ENCODE measurements at regions not wholly inside any gene's neighbourhood (a gene's known extent, or its start where the extent isn't known, plus 50 kb on each side); places are given as distances from the start of the nearest gene placed in this dataset.
"Not testable (repeated sequence)": the region's sequence is repeated elsewhere in the genome, so short reads cannot be mapped to it uniquely, and the experiment has no call there.

DNA sequence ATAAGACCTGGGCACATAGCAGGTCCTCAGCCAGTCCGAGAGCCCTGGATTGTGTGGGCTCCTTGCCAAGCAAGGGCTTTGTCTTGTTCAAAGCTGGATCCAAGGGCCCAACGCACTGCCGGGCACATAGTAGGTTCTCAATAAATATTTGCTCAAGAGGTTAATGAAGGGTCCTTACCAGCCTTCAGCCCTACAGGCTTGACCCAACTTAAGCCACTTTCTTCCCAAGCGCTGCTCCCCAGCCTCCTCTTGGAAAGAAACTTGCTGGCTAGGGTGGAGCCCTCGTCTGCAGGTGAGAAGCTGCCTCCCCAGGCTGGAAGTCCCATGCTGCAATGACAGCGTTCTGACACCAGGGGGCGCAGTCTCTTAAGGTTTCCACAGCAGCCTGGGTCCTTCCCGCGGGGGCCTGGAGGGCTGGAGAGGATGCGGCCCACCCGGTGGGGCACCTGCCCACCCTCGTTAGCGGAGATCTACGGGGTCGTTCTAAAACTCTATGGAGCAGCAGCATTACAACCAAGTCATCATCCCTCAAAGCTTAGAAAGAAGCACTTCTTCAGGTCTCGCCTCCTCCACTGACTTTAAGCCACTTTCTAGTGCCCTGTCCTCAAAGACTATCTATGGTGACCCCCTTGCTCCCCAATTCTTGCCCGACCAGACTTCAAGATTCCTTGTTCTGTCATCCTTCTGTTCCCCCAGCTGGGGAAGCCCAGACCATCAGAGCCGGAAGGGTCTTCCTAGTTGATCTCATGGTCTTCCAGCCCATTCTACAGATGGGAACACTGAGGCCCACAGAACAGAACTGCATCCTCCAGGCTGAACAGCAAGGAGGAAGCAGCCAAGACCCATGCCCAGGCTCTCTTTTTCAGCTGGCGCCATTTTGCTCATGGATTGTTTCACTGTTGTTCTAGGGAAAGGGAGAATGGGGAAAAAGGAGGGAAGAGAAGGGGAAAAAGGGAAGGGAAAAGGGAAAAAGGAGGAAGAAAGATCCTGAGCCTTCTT is 115.4 kb downstream of the LHX2 start:
- peak; percentile 81 for DNase-seq

DNA sequence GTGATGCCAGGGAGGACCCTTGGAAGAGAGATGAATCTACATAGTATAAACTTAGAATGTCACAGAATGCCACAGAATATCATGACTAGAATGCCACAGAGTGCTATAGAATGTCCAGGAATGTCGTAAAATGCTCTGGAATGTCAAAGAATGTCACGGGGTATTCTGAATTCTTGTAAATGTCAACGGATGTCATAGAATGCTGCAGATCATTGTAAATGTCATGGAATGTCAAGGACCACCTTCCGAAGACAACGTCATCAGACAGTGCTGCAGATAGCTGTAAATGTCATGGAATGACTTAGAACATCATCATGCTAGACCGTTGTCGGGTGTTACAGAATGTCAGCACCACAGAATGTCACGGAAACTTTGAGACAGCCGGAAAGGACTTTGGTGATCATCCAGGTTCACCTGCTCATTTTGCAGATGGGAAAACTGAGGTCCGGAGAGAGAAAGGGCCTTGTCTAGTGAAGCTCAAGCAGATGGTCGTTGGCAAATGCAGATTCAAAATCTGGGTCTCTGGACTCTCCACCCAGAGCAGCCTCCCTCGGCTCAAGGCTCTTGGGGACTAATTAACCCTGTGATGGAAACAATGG is 117.1 kb downstream of the LHX2 start:
- no peak for DNase-seq

DNA sequence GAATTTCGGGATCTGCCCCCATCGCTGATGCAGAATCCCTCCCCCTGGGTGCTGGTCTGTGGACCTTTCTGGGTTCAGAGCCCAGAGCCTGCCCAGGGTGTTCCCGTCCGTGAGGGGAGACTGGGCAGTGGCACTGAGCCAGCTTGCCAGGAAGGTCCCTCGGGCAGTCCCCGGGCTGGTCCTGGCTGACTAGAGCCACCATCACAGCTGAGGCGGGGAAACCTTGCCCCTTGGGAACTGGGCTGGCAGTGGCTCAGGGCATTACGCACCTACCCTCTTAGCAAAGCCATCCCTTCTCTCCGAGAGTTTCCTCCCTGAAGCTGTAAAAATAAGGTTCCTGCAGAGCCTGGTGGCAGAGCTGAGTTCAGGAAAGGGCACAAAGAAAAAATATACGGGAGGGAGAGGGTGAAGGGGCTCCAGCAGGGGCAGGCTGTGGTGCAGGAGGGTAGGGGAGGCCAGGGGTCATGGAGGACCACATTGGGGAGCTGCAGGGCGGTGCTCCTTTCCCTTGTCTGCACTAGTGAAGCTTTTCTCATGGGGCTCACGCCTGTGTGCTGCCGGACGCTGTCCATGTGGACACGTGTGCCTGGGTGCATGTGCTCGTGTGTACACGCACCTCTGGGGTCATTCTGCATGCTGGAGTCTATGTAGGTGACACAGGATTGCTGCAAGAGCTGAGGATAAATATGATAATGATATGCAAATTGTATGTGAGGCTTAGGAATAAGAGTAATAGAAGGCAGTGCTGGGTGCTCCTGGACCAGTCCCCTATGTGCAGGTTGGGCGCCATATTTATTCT is 118.9 kb downstream of the LHX2 start:
- no peak for DNase-seq

DNA sequence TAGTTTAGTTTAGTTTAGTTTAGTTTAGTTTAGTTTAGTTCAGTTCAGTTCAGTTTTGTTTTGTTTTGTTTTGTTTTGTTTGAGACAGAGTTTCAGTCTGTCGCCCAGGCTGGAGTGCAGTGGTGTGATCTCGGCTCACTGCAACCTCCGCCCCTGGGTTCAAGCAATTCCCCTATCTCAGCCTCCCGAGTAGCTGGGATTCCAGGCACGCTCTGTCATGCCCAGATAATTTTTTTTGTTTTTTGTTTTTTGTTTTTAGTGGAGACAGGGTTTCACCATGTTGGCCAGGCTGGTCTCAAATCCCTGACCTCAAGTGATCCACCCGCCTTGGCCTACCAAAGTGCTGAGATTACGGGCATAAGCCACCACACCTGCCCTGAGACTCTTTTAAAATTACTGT is 120.0 kb downstream of the LHX2 start:
- DNase-seq: not testable (repeated sequence)

DNA sequence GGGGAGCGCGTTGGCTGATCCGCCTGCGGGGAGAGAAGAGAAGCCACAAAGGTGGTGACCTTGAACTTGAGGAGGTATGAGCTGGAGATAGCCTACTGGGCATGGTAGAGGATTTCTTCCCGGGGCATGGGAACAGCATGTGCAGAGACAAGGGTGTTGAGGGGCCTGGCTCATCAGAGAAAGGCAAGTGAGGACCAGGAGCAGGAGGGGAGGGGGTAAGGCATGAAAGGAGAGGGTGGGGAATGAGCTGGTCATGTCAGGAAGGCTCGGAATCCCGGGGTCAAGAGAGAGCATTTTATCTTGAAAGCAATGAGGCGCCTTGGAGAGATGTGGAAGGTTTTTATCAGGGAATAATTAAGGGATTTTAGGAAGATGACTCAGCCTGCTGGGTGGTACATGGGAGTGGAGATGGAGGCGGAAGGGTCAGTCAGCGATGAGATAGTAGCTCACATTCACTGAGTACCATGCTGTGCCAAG is 121.1 kb downstream of the LHX2 start:
- DNase-seq: no peak

DNA sequence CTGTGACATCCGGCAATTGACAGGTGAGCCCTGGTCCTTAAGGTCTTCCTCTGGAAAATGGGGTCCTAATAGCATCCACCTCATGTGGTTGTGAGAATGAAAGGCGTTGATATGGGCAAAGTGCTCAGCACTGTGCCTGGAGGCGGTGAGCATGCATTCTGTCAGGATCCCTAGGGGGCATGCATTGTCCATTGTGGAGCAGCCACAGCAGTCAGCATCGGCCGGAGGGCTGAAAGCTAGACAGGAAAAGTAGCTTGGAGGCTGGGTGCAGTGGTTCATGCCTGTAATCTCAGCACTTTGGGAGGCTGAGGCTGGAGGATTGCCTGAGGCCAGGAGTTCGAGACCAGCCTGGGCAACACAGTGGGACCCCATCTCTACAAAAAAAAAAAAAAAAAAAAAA is 122.2 kb downstream of the LHX2 start:
- no peak for DNase-seq

DNA sequence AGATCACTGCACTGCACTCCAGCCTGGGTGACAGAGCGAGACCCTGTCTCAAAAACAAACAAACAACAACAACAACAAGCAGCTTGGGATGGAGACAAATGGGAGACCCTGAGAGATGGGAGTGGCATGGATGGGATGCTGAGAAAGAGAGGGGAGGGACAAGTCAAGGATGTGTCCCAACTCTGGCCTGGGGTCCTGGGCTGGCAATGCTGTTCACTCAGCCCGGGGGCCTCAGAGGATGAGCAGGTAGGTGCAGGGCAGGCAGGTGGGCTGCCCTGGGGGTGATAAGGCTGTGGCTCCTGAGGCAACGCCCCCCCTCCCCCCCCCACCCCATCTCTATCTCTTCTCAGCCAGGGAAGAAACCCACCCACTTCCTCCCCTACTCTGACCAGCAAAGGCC is 123.0 kb downstream of the LHX2 start:
- DNase-seq: no peak

DNA sequence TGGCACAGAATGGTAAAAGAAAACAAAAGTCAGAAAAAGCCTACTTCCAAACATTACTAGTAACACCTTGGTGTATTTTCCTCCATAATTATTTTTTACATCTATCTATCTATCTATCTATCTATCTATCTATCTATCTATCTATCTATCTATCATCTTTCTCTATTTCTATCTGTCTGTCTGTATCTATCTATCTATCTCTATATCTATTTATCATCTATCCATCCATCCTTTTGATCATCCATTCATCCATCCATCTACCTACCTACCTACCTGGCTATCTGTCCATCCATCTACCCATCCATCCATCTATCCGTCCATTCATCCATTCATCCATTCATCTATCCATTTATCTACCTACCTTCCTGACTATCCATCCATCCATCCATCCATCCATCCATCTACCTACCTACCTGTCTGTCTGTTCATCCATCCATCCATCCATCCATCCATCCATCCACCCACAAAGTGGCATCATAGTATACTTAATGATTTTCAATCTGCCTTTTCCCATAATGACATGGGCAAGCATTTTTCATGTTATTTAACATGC is 121.9 kb upstream of the NEK6 start:
- no peak for DNase-seq

DNA sequence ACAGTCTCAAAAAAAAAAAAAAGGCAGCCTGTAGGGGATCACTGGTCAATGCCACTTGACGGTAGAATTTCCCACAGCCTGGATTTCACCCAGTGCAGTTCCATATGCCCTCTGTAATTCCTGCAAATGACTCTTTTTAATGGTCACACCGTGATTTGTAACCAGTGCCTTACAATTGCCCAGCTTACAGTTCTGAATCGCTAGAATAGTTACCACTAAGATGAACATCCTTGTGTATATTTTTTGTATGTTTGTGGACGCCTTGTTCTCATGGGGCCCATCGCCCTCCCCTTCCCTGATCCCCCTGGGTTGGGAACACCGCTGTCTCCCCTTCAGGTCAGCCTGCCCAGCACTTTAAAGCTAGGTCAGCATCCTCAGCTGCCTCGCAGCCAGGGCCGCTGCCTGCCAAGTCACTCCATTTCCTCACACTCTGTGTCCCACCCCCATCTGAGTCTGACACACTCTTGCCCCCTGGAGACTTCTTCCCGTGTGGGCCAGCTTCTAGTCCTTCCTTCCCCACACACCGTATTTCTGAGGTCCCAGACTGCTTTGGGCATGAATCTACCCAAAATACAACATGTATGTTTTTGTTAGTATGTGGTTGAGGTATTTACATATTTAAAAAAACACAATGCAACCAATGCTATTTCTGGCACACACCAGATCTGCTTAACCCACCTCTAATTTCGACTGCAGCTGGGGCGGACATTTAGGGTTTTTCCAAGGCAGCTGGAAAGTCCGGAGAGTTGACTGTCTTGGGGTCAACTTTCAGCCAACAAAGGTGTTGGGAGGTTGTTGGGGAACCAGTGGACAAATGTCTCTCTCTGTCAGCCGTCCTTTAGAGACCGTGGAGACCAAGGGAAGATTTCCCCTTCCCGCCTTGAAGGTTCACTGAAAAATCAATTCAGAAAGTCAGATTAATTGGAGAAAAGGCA is 120.5 kb upstream of the NEK6 start:
- DNase-seq: no peak

DNA sequence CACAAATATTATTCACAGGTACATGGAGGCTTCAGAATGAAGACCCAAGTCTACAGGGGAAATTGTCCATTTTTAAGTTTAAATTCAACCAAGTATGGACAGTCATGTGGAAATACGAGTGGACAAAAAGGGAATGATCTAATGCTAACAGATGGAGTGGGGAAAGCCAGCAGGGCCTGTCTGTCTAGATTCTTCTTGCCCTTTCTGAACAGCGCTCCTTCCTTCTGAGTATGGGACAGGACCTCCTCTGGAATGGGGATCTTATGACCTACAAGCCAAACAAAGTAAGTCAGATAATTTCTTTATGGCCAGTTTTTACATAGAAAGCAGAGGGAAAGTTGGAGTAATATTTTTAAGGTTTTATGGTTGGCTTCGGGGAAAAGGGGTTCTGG is 119.8 kb upstream of the NEK6 start:
- DNase-seq: no peak

DNA sequence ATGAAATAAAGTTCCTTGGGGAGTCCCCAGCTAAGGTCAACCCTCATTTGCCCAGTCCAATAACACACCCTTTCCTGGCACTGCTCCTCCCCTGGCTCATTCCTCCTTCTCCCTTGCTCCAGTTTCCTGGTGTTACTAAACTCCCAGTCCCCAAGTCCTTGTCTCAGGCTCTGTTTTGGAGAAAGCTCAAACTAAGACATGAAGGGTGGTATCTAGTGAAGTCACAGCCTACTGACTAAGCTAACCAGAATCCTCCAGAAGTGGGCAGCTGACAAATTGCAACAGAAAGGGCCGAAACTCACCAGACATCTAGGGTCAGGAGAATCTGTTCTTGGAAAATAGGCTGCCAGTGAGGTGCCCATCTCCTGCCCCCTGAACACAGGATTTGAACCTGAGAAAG is 118.7 kb upstream of the NEK6 start:
- no peak for DNase-seq

DNA sequence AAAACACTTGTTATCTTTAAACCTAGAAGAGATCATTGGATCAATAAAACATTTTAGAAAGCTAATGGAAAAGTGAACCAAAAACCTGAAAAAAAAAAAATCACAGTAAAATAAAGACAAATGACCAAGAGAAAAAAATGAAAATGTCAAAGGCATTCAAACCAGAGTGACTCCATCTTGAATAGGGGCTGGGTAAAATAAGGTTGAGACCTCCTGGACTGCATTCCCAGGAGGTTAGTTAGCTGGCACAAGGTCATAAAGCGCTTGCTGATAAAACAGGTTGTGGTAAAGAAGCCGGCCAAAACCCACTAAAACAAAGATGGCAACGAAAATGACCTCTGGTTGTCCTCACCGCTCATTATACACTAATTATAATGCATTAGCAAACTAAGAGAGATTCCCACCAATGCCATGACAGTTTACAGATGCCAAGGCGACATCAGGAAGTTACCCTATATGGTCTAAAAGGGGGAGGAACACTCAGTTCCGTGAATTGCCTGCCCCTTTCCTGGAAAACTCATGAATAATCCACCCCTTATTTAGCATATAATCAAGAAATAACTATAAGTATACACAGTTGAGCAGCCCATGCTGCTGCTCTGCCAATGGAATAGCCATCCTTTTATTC is 116.7 kb upstream of the NEK6 start:
- no peak for DNase-seq

DNA sequence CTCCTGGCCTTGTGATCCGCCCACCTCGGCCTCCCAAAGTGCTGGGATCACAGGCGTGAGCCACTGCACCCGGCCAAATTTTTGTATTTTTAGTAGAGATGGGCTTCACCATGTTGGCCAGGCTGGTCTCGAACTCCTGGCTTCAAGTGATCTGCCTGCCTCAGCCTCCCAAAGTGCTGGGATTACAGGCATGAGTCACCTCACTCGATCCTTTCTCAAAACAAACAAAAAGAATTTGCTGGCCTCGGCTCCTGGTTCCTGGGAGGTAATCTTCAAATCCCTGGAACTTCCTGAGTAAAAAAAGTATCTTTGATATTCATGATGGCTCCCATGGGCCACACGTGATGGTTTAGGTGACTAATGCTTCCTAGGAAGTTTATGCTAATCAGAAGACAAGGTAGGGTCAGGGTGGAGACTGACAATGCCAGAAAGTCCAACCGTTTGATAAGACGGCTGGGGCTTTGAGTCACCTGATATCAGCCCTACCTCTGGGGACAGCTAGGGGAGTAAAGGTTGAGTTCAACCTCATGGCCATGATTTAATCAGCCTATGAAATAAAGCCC is 113.1 kb upstream of the NEK6 start:
- not testable (repeated sequence) for DNase-seq

DNA sequence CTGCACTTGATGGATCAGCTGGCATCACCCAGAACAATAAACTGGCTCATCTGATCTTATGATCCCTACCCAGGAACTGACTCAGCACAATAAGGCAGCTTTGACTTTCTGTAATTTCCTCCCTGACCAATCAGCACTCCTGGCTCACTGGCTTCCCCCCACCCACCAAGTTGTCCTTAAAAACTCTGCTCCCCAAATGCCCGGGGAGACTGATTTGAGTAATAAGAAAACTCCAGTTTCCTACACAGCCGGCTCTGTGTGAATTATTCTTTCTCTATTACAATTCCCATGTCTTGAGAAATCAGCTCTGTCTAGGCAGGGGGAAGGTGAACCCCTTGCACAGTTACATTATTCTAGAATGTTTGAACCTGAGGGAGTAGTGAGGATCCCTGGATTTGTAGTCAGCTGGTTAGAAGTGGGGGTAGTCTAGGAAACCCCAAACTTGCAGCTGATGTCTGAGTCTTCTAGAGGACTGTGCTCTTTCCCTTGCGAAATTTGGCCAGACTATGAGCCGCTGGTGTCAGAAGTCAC is 111.7 kb upstream of the NEK6 start:
- no peak for DNase-seq

DNA sequence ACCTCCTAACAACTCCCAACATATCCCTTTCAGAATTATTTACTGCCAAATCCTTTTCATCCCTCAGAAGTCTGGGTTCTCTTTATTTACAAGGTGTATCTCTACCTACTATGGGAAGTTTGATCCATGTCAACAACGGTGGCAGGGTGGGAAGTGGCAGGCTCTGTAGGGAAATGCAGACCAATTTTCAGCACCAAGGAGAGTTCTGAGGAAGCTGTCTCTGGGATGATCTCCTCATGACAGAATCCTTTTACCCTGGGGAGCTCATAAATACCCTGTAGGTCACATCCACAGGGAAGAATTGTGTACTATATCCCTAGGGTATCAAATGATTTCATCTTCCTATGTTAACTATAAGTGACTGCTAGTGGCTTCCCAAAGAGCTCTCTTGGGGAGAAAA is 107.8 kb upstream of the NEK6 start:
- DNase-seq: no peak

DNA sequence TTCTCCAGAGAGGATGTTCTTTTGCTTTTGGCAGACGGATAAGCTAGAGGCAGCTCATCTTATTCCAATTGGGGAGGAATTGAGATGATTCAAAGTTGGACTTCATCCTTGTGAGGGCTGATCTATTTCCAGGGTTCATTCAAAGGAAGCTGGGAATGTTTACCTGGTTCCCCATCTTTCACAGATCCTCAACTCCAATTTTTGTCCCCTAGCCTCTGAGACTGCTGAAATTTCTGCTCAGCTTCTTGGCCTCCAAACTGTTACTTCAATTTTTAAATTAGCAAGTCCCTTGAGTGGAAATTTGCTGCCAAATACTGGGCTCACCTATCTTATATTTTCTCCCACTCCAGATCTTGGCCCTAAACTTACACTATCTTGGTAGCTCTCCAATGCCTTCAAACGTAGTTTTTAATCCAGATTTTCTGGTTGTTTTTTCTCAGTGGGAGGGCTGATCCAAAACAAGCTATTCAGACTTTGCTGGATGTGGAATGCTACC is 93.9 kb upstream of the NEK6 start:
- DNase-seq: no peak

DNA sequence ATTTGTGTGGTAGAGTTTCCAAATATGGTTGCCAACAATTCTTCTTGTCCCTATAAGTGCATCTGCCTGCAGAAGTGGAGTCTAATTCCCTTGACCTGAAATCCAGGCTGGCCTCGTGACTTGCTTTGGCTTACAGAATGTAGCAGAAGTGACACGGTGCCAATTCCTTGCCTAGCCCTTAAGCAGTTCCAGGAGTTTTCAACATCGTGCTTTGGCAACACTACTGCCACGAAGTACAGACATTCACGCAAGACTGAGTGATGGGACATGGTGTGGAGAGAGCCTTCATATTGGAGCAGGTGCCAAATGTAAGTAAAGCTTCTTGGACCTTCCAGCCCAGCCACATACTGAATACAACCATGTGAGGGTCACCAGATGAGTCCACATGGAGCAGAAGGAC is 92.9 kb upstream of the NEK6 start:
- no peak for DNase-seq

DNA sequence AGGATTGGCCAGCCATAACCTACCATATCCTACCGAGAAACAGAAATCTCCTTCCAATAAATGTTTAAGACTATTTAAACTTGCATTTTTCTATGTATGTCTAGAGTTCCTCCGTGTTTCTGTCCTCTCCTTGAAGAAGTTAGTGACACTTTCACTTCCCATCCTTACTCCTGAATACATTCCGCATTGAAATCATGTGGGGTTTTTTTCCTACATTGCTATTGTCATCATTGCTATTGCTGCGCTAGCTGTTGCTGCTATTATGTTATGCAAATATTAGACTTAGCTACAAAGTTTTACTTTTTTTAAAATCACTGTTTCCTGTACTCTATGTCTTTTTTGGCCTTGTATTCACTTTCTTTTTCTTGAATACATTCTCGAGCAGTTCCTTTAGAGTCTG is 83.3 kb upstream of the NEK6 start:
- DNase-seq: no peak

DNA sequence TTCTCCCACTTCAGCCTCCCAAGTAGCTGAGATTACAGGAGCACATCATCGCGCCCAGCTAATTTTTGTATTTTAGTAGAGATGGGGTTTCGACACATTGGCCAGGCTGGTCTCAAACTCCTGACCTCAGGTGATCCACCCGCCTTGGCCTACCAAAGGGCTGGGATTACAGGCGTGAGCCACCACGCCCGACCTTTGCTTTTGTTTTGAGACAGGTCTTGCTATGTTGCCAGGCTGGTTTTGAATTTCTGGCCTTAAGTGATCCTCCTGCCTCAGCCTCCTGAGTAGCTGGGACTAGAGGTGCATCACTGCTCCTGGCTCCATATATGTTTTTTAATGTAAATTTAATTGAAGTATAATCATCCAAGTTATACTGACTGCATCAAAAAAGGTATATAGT is 80.2 kb upstream of the NEK6 start:
- not testable (repeated sequence) for DNase-seq

DNA sequence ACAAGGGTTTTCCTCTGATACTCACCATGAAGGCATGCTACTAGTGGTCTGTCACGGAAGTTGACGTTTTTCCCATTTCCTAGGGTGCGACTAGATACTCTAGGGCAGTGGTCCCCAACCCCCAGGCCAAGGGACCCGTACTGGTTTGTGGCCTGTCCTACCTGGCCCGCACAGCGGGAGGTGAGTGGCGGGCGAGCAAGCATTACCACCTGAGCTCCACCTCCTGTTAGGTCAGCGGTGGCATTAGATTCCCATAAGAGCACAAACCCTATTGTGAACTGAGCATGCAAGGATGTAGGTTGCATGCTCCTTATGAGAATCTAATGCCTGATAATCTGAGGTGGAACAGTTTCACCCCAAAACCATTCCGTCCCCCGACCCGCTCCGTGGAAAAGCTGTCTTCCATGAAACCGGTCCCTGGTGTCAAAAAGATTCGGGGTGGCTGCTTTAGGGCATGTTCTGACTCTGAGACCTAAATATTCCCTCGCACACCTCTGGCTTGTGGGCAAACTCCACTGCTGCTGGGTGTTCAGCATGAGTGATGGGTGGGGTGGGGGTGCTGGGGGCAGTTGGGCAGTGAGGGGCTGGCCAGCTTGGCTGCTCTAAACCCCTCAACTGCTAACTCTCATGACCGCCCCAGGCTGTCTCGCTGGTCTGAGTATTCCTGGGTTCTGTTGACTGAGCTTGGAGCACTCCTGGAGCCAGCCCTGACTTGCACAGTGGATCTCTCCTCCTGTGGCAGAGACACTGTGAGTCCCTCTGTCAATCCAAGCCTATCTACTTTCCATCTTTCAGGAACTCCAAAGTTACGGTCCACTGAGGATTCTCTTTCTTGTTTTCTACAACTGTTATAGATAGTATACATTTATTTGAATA is 78.3 kb upstream of the NEK6 start:
- DNase-seq: no peak
